AG09309 (cell line): ENCODE measurements at regions not wholly inside any gene's neighbourhood (a gene's known extent, or its start where the extent isn't known, plus 50 kb on each side); places are given as distances from the start of the nearest gene placed in this dataset.

Experiments
- DNase-seq: peaks from one replicate; pipeline ENCODE4 v3.0.0-alpha.2; 2010; ENCODE audit warnings: low read depth
- H3K4me3 ChIP-seq: 2 replicates; pipeline ENCODE4 v1.5.1; 2011; ENCODE audit warnings: mild to moderate bottlenecking, low read depth, low read length, moderate library complexity; ENCODE audit not compliant: control insufficient read depth
- TF ChIP-seq, protein P1 (sequence below): IDR thresholded peaks from 2 replicates; pipeline ENCODE4 v1.5.1; 2011; ENCODE audit warnings: mild to moderate bottlenecking, low read depth, low read length, inconsistent platforms; ENCODE audit not compliant: insufficient read depth, control insufficient read depth; ENCODE audit errors: missing control alignments

DNA sequence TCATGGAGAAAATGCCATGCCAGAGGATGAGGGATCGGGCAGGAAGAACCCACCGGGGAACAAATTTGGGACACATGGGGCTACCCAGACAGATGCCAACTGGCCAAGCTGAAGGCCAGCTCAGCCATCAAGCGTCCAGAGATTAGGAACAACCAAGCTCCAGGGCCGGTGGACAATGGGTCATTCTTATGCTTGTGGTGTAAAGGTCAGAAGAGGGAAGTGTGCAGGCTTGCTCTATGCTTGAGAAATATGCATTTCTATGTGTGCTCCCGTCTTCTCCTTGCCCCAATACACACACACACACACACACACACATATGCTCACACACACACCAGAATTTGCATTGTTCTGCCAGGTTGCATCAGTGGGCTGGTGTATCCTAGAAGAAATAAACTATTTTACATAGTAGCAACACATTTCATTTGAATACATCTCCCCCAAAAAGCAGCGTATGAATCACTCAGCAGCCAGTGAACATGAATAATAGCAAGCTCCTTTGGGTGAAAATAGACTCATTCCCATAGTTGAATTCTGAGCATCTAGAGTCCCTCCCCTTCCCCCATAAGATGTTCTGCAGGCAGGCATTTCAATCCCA is 201.9 kb upstream of the PPARGC1A start:
- no peak for DNase-seq
- TF ChIP-seq, protein P1, sequence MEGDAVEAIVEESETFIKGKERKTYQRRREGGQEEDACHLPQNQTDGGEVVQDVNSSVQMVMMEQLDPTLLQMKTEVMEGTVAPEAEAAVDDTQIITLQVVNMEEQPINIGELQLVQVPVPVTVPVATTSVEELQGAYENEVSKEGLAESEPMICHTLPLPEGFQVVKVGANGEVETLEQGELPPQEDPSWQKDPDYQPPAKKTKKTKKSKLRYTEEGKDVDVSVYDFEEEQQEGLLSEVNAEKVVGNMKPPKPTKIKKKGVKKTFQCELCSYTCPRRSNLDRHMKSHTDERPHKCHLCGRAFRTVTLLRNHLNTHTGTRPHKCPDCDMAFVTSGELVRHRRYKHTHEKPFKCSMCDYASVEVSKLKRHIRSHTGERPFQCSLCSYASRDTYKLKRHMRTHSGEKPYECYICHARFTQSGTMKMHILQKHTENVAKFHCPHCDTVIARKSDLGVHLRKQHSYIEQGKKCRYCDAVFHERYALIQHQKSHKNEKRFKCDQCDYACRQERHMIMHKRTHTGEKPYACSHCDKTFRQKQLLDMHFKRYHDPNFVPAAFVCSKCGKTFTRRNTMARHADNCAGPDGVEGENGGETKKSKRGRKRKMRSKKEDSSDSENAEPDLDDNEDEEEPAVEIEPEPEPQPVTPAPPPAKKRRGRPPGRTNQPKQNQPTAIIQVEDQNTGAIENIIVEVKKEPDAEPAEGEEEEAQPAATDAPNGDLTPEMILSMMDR, result no peak
- no peak overlapping the region for H3K4me3 ChIP-seq

DNA sequence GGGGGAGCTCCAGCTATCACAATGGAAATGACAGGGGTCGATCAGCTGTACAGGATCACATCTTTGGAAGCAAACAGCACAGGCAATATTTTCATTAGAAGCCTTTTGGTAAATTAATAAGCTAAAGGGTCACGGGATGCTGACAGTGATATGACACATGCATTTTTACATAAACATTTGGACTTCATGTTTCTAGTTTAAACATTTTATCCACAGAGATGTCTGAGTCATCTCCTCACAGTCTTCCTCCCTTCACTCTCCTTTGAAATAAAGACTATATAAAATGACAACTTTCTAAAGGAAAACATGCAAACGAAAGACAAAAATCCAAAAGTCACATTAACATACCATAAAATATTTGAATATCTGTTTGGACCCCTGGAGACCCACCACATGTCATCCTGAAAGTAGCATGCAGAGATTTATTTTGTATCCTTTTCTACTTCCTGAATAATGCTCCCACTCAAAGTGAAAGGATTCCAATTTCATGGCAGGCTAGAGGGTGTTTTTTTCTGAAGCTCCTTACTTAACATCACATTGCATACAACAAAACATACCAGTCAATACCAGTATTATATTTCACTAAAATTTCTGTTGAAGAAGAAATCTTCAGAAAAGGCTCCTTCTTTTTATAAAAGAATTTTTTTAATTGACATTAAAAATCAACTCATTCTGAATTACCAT is 200.1 kb upstream of the PPARGC1A start:
- TF ChIP-seq, protein P1, result no peak
- H3K4me3 ChIP-seq, result no peak overlapping the region
- no peak for DNase-seq

DNA sequence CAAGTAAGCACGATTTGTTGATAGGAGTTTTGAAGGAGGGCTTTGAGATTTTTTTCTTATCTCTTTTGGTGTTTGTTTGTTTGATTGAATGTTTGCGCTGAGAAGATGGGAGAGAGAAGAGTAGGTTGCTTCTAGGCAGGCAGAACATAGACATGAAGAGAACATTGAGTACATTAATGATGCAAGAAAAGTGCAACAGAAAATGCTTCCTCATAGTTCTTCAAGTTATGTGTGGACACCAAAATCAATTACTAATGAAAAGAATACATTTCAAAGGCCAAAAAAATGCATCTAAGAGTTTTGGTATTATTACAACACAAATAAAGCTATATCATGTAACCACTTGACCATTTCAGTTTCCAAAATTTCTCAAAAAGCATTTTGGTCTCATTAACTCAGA is 191.0 kb upstream of the PPARGC1A start:
- DNase-seq, result no peak
- no peak overlapping the region for H3K4me3 ChIP-seq
- TF ChIP-seq, protein P1, result no peak

DNA sequence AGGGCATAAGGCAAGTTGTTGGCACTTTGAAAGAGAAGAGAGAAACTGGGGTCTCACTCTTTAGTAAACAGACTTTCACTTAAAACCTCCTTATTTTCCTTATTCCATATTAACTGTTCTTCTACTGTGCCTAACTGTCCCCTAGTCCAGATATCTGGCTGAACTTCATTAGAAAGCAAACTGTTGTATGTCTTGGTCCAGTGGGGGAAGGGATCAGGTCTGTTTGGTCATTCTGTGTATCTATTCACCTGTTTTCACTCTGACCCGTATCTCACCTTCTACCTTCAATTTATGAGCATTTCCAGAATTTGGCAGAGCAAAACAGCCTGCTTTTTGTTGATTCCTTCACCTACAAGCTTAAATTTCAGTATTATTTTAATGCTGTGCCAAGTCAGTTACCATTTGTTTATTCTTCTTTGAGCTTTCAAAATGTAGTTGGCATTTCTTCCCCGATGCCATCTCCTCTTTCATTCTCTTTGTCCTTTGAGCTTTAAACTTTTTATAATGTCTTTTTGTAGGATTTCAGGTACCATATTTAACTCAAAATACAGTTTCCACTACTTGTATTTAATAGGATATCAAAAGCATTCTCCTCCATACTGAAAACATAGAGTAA is 188.6 kb upstream of the PPARGC1A start:
- no peak overlapping the region for H3K4me3 ChIP-seq
- TF ChIP-seq, protein P1, result no peak
- no peak for DNase-seq

DNA sequence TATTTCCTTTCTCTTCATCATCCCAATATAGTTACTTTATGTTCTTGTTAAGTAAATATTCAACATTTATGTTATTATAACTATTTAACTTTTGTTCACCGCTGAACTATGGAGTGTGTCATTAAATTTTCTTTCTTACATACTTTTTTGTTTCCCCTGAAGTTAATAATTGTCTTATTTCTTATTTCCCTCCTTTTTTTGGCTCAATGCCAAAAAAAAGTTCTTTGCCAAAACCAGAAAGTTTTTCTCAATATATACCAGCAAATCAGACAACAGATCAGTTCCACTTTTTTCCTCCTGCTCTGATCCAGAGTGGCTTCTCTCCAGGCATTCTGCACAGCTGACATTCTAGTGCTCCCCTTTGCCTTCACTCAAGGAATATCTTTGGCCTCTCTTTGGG is 187.0 kb upstream of the PPARGC1A start:
- TF ChIP-seq, protein P1, result no peak
- DNase-seq, result no peak
- no peak overlapping the region for H3K4me3 ChIP-seq

DNA sequence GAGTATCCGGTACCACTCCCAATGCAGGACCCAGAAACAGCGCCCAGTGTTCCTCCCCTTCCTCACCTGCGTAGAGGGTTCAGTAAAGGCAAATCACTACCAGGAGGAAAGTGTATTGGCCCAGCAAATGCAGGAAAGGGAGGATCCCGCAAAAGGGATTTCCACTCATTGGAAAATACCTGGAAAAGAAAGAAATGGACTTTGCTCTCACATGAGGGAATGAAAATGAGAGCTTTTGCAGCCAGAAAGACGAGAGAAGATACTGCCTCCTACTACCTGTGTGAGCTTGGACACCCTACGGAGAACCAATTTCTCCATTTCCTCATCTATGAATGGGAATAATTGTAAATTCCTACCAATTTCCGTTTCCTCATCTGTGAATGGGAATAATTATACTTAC is 184.1 kb upstream of the PPARGC1A start:
- TF ChIP-seq, protein P1, result no peak
- no peak for DNase-seq
- H3K4me3 ChIP-seq, result no peak overlapping the region
